Muscle of leg (tissue), 3 donors: ENCODE measurements at regions not wholly inside any gene's neighbourhood (a gene's known extent, or its start where the extent isn't known, plus 50 kb on each side); places are given as distances from the start of the nearest gene placed in this dataset.

Experiments
- DNase-seq: peaks from one replicate; pipeline ENCODE4 v3.0.0; 2013
- H3K27ac ChIP-seq: one replicate; pipeline ENCODE4 v1.5.1; 2013; ENCODE audit warnings: mild to moderate bottlenecking, low read length, control low read depth
- H3K27me3 ChIP-seq: one replicate; pipeline ENCODE4 v1.6.1; 2013; ENCODE audit warnings: low read length; ENCODE audit not compliant: control insufficient read depth, insufficient read depth
- H3K36me3 ChIP-seq: one replicate; pipeline ENCODE4 v1.6.1; 2013; ENCODE audit warnings: low read length; ENCODE audit not compliant: control insufficient read depth, insufficient read depth
- H3K4me1 ChIP-seq: one replicate; pipeline ENCODE4 v1.6.1; 2013; ENCODE audit warnings: low read length; ENCODE audit not compliant: control insufficient read depth, insufficient read depth
- H3K4me3 ChIP-seq: one replicate; pipeline ENCODE4 v1.5.1; 2013; ENCODE audit warnings: low read length, control low read depth
- H3K9me3 ChIP-seq: replicated peaks from 2 replicates; pipeline ENCODE4 v1.6.1; 2013; ENCODE audit warnings: low read depth, low read length; ENCODE audit not compliant: control insufficient read depth
- WGBS: methylation state at CpG from one replicate; pipeline ENCODE4 v1.1.5; 2013; ENCODE audit warnings: missing lambda C conversion rate; ENCODE audit not compliant: insufficient coverage; 5-methylcytosine and 5-hydroxymethylcytosine counted together

- 94% methylated on average over 4 of the region's 5 CpGs for WGBS
- DNase-seq, result no peak
- Histone ChIP-seq H3K4me1 (no peaks in the 10 kb centered on the region), H3K4me3 (no peak overlapping the region), H3K27ac (no peak overlapping the region), H3K9me3 (no peaks in the 10 kb centered on the region), H3K27me3 (peaks cover 2% of the 10 kb centered on the region), H3K36me3 (no peaks in the 10 kb centered on the region)
Observed at GRCh38 chr5:133778636-133779035, 166.3 kb upstream of the FSTL4 start.

GRCh38 chr5:133777951-133778350 is 165.6 kb upstream of the FSTL4 start:
- H3K36me3 ChIP-seq, result no peaks in the 10 kb centered on the region
- WGBS, result no CpG with 5 or more reads among the region's 3 CpGs
- no peak overlapping the region for H3K27ac ChIP-seq
- H3K4me3 ChIP-seq, result no peak overlapping the region
- no peak for DNase-seq
- H3K4me1 ChIP-seq, result no peaks in the 10 kb centered on the region
- no peaks in the 10 kb centered on the region for H3K9me3 ChIP-seq
- H3K27me3 ChIP-seq, result no peaks in the 10 kb centered on the region

- whole genome bisulfite sequencing, result no CpG with 5 or more reads among the region's 2 CpGs
- no peaks in the 10 kb centered on the region for H3K4me1 ChIP-seq
Observed at GRCh38 chr5:133775584-133776304, 163.4 kb upstream of the FSTL4 start.

GRCh38 chr5:133773247-133774202 is 161.2 kb upstream of the FSTL4 start:
- Histone ChIP-seq H3K36me3 (no peaks in the 10 kb centered on the region), H3K4me3 (no peak overlapping the region), H3K4me1 (no peaks in the 10 kb centered on the region), H3K9me3 (no peaks in the 10 kb centered on the region), H3K27ac (no peak overlapping the region), H3K27me3 (no peaks in the 10 kb centered on the region)
- DNase-seq, result no peak
- 72% methylated on average over 6 of the region's 8 CpGs for WGBS

More at GRCh38 chr5:133775584-133776304, 163.4 kb upstream of the FSTL4 start:
- Histone ChIP-seq H3K4me3 (no peak overlapping the region), H3K27ac (no peak overlapping the region), H3K36me3 (no peaks in the 10 kb centered on the region), H3K9me3 (no peaks in the 10 kb centered on the region), H3K27me3 (no peaks in the 10 kb centered on the region)
- DNase-seq, result no peak

- no peak overlapping the region for H3K27ac ChIP-seq
- no peaks in the 10 kb centered on the region for H3K9me3 ChIP-seq
- no CpG with 5 or more reads among the region's 1 CpG for WGBS
- no peaks in the 10 kb centered on the region for H3K4me1 ChIP-seq
- peaks cover 2% of the 10 kb centered on the region for H3K27me3 ChIP-seq
- no peak for DNase-seq
- H3K4me3 ChIP-seq, result no peak overlapping the region
- H3K36me3 ChIP-seq, result no peaks in the 10 kb centered on the region
Observed at GRCh38 chr5:133769842-133770241, 157.5 kb upstream of the FSTL4 start.

- Histone ChIP-seq H3K4me3 (no peak overlapping the region), H3K36me3 (no peaks in the 10 kb centered on the region), H3K27me3 (peaks cover 5% of the 10 kb centered on the region), H3K9me3 (no peaks in the 10 kb centered on the region), H3K27ac (no peak overlapping the region), H3K4me1 (no peaks in the 10 kb centered on the region)
- 37% methylated on average over 4 of the region's 4 CpGs for WGBS
- no peak for DNase-seq
Observed at GRCh38 chr5:133763744-133764143, 151.4 kb upstream of the FSTL4 start.

- H3K27me3 ChIP-seq, result peaks cover 3% of the 10 kb centered on the region
- no peak overlapping the region for H3K27ac ChIP-seq
- H3K36me3 ChIP-seq, result no peaks in the 10 kb centered on the region
- no peaks in the 10 kb centered on the region for H3K9me3 ChIP-seq
- WGBS, result 66% methylated on average over 3 of the region's 4 CpGs
- no peak for DNase-seq
- H3K4me1 ChIP-seq, result no peaks in the 10 kb centered on the region
- H3K4me3 ChIP-seq, result no peak overlapping the region
Observed at GRCh38 chr5:133761632-133762031, 149.3 kb upstream of the FSTL4 start.

GRCh38 chr5:133760532-133760931 is 148.2 kb upstream of the FSTL4 start:
- no peak overlapping the region for H3K4me3 ChIP-seq
- no peaks in the 10 kb centered on the region for H3K4me1 ChIP-seq
- H3K27me3 ChIP-seq, result peaks cover 4% of the 10 kb centered on the region
- WGBS, result 75% methylated on average over 2 of the region's 3 CpGs
- no peak overlapping the region for H3K27ac ChIP-seq
- no peaks in the 10 kb centered on the region for H3K36me3 ChIP-seq
- DNase-seq, result no peak
- no peaks in the 10 kb centered on the region for H3K9me3 ChIP-seq

- H3K36me3 ChIP-seq, result no peaks in the 10 kb centered on the region
- no CpG with 5 or more reads among the region's 1 CpG for WGBS
- no peaks in the 10 kb centered on the region for H3K9me3 ChIP-seq
- no peak for DNase-seq
- no peak overlapping the region for H3K4me3 ChIP-seq
- H3K27me3 ChIP-seq, result peaks cover 4% of the 10 kb centered on the region
- H3K4me1 ChIP-seq, result no peaks in the 10 kb centered on the region
- H3K27ac ChIP-seq, result no peak overlapping the region
Observed at GRCh38 chr5:133758641-133759040, 146.3 kb upstream of the FSTL4 start.

GRCh38 chr5:133757396-133757945 is 145.1 kb upstream of the FSTL4 start:
- no peak for DNase-seq
- Histone ChIP-seq H3K36me3 (no peaks in the 10 kb centered on the region), H3K4me3 (no peak overlapping the region), H3K9me3 (no peaks in the 10 kb centered on the region), H3K27me3 (peaks cover 4% of the 10 kb centered on the region), H3K4me1 (no peaks in the 10 kb centered on the region), H3K27ac (no peak overlapping the region)
- 33% methylated on average over 1 of the region's 8 CpGs for WGBS
